ENCODE measurements at regions not wholly inside any gene's neighbourhood (a gene's known extent, or its start where the extent isn't known, plus 50 kb on each side); places are given as distances from the start of the nearest gene placed in this dataset.
A peak's percentile ranks its signal among the peaks of the same experiment; 100 is the strongest.
"Not testable (repeated sequence)": the region's sequence is repeated elsewhere in the genome, so short reads cannot be mapped to it uniquely, and the experiment has no call there.

DNA sequence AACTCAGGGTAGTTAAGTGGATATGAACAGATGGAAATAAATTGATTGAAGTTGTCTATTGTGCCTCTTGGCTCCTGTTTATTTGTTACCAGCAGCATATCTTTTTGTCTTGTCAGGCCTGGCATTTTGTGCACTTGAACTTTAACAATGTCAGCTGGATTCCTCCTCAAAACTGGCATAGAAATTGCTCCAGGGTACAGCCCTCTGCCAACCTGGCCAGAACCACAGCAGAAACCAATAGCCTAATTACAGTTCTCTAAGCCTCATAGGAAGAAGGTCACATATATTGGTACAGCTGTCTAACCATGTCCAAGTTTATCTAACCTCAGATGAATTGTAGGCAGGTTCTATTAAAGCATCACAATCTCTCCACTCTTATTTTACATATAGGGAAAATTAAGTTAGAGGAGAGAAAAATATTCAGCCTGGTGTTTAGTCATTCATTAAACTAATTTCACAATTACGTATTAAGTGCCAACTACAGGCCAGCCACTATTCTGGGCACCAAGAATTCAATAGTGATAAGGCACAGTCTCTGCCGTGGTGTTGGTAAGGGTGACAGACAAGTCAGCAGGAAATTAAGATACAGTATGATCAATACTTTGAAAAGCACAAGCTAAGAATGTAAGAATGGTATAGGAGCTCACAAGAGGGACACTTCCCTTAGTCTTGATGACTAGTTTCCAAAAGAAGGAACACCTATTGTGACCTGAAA is 452.9 kb upstream of the NECTIN3 start:
- DNase-seq: no peak

DNA sequence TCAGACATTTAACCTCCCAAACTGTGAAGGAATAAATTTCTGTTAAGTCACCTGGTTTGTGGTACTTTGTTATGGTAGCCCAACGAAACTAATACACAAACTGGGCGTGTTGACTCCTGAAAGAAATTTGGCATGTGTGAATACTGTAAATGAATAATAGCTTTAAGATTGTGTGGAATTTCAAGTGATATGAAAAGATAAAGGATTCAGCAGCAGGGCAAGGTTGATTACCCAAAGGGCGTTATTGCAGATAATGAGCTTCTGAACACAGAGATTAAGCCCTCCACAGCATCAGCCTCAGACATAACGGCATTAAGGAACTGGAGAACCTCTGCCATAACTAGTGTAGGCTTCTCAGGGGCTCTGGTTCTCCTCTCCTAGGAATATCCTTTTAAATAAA is 451.5 kb upstream of the NECTIN3 start:
- DNase-seq: no peak

DNA sequence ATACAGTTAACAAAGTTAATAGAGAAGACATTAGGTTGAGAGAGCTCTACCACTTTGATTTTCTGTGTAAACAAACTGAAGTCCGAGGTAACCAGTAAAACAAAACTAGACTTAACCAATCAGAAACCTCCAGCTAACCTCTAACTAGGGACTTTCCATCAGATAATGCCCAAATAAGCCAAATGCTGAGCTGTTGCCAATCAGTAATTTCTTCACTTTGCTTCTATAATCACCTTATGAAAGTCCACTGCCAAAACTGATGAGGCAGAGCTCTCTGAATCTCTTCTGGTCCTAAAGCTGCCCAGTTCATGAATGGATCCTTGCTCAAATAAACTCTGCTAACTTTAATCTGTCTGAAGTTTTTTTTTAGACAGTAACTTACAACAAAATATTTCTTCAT is 448.0 kb upstream of the NECTIN3 start:
- no peak for DNase-seq

DNA sequence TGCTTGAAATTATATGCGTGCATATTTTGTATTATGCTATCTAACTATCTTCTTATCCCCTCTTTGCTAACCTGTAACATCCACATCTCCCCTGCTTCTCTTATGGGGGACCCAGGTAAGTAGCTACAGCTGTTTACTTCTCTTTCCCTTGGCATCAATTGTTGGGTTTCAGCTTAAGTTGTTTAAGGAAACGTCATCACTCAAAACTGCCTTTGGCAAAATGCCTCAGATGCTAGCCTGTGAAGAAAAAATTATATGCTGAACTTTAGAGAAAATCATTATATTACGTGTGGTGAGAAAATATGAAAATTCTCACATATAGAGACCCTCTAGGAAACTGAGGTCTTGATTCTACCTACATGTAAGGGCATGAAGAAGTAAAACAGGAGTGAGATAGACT is 447.0 kb upstream of the NECTIN3 start:
- DNase-seq: peak; percentile 13 to 39

DNA sequence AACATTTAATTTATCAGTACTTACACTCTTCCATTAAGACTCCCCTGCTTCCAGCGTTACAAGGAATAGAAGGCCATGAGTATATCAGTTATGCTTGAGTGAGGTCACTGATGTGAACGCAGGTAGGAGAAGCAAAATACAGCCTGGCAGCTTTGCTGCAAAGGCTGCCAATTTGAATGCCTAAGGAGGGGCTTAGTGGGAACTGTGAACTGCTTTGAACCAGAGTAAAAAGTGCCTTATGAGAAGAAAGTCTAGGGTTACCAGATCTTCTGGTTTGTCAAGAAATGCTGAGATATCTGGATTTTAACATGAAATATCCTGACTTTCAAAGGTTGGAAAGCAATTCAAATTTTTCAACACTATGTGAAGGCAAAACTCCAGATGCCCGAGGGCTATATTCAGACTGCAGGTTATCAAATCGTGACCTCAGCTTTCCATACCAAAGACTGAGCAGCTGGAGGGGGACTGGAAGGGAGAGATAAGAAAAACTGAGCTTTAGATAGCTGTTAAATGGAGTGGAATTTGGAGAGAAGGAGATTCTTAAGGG is 446.3 kb upstream of the NECTIN3 start:
- DNase-seq: peak; percentile 42 to 60

DNA sequence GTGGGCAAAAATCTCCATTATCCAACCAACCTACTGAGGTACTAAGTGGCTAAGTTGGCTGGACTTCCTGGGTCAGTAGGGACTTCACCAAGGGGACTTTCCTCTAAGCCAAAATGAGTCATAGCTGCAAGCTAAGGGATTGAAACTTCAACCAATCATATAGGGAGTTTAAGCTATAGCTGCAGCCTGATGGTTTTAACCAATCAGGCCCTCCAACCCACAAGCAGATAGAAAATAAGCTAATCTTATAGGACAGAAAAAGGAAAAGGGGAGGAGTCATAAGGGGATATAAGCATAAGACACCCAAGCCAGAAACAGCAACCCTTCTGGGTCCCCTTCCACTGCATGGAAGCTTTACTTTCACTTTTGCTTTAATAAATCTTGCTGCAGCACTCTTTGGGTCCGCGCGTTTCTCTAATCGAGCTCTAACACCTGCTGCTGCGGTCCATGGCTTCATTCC is 444.9 kb upstream of the NECTIN3 start:
- DNase-seq: not testable (repeated sequence)

DNA sequence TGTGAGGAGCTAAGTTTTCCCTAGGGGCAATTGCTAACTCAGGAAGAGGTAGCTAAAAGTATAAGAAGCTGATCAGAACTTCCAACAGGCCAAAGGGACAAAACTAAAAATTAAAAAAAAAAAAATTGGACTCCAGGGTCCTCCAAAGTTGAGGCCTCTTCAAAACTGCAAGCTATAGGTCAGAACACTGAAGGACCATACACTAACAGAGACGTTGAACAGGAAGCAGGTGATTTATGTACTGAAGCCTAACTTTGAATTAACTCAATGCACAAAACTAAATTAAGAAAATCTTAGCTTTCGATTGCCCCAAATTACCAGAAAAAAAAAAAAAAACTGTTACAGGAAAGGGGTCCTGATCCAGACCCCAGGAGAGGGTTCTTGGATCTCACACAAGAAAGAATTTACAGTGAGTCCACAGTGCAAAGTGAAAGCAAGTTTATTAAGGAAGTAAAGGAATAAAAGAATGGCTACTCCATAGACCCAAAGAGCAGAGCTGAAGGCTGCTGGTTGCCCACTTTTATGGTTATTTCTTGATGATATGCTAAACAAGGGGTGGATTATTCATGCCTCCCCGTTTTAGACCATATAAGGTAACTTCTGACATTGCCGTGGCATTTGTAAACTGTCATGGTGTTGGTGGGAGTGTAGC is 442.8 kb upstream of the NECTIN3 start:
- no peak for DNase-seq

DNA sequence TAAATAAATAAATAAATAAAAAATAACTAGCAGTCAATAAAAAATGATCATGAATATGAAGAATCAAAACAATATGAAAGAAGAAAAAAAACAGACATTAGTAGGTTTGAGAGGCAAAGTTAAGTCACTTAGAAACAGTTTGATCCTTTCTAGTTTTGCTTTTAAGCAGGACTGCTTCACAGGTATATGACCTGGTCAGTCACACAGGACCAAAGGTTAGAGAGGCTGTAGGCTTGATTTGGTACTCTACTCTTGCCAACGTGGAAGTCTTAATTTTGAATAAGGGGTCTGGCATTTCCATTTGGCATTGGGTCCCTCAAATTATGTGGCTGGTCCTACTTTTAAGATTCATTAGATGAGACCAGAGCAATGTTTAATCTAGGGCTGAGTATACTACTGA is 441.7 kb upstream of the NECTIN3 start:
- DNase-seq: no peak

DNA sequence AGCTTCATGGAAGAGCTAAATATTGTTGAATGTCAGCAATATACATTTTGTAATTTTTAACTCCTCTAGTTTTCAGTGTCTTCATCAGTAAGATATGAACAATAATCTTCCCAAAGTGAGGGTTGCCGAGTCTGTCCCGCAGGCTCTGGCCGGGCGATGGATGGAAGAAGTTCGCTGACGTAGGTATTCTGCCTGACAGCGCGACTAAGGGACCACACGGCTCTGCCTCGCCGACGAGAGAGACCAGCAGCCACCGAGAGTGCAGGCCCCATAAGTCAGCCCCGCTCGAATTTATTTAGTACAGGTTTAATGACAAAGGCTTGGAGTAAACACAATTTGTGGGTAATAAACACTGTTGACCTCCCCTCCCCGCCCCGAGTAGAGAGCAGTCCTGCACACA is 427.4 kb upstream of the NECTIN3 start:
- no peak for DNase-seq

DNA sequence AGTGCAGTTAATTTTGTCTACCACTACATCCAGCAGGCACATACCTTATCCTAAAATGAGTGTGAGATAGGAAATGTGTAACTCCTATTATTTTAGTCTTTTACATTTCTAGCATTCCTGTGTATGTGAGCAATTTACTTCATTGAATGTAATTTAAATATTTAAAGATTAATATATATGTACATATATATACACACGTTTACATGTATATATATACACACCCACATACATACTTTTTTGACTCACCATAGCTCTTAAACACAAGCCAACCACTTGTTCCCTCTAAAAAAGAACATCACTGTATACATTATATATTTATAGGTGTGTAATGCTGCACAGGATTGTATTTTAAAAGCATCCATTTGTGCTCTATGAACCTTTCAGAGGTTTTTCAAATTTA is 425.6 kb upstream of the NECTIN3 start:
- DNase-seq: no peak

DNA sequence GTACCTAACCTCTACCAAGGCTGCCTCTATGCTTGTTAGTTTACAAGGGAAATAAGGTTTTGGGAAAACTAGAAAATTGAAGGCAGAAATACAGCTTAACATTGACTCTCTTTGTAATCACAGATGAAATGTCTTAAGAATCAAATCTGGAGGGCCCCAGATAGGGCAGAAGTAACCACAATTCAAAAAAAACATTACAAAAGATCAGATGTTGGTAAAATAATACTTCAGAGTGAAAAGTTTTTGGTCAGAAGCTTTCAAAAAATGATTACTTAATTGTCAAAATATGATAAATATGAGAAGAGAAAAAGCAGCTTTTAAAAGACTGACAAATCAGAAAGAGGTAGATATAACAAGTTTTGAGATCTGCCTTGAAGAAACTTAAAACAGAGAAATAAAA is 425.1 kb upstream of the NECTIN3 start:
- no peak for DNase-seq

DNA sequence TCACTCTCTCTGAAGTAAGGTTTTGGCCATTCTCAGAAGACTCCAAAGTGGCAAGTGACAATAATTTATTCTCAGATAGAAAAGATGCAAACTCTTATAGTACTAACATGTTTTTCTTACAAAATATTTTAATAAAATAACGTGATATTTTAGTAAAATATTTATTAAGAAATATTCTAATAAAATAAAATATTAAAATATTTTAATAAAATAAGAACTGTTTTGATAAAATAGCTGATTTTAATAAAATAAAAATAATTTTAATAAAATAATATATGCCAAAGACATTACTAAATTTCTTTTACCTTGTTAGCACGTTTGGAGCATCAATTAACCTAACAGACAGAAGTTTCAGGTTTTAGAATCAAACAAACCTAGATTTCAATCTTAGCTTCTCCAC is 424.0 kb upstream of the NECTIN3 start:
- DNase-seq: no peak

DNA sequence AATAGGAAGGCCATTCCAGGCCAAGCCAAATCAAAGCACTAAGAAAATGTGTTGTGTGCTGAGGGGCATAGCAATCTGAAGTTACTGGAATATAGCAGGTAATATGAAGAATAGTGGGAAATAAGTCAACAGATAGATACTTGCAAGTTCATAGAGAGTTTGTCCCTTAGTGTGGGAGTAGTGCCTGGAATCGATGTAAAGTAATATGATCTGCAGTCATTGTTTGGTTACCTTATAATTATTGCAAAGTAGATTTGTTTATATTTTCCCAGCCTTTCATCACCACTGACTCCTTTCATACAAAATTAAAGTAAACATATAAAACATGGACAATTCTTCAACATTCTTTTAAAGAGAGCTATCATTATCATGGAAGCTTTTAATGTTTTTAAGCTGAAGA is 420.9 kb upstream of the NECTIN3 start:
- no peak for DNase-seq

DNA sequence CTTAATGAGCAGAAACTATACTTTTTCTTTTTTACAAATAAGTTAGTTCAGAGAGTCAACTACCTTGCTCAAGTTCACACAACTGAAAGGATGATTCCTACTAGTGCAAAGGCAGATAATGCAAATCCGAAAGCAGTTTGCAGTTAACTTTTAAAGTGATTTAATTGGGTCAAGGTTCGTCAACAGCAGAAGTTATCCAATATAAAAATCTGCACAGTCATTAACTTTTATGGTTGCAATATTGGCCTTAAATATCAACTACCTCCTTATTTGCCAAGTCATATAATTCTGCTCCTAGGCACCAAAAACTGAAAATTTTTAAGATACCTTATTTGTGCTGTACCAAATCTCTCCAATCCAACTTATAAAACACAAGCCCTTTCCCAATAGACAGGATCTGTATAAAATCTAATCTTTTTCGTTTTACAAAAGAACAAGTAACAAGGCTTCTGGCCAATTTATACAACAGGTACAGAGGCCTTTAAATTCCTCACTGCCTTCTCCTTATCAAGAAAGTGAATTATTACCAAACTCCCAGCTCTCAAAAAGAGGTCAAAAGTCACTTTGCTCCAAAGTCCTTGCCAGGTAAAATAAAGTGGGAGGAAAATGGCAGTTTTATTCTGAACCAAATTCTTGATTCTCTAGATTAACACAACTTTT is 416.6 kb upstream of the NECTIN3 start:
- DNase-seq: no peak

DNA sequence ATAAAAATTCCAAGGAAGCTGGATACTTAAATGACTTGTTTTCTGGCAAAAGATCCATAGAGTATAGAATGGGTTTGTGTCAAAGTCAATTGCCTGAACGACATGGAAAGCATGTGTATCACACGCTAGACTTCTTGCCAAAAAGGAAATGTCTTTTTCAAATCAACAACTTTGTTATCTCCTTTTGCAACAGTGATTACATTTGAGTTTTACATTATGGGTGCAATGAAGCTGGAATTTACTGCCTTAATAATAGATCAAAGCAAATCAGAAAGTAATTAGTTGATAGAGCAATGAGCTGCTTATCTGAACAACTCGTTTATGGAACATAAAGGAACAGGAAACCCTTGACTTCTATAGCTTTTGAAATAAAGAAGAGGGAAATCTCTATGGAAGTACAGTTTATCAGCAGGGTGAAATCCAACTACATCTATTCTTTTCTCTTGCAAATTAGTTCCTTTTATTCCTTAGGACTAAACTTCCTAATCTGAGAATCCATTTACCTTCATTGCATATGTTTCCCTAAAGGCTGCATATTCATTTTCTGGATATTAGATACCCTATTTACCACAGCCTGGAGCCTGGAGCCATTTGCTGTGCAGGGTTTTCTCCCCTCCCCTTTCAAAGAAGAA is 415.1 kb upstream of the NECTIN3 start:
- DNase-seq: peak; percentile 76 to 89

DNA sequence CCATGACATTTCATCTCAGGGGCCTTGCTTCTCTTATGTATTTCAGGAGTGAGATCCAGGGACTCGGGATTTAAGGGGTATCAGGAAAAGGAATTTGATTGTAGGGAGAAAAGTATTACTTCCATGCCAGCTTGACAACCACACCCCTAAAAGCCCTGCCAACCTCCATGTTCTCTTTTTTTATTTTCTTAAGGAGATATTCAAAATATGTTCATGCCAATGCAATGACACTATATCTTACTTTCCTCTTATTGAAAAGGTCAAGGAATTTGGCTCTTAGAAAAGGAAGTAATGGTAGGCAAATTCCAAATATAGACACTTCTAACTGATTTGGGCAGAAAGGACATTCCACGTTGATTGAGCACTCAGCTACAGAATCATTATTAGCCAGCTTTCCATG is 407.5 kb upstream of the NECTIN3 start:
- DNase-seq: no peak

DNA sequence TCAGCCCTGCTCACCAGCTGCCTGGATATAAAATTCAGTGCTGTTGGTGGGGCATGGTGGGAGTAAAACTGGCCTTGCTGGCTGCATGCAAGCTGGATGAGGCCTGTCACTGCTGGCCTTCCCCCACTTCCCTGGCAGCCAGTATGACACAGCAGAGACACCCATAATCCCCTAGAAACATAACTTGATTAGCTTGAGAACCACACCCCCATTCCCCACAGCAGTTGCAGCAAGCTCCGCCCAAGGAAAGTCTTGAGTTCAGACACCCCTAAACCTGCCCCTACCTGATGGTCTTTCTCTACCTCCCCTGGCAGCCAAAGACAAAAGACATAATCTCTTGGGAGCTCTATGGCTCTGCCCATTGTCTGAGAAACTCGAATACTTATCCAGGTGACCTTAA is 405.1 kb upstream of the NECTIN3 start:
- DNase-seq: no peak

DNA sequence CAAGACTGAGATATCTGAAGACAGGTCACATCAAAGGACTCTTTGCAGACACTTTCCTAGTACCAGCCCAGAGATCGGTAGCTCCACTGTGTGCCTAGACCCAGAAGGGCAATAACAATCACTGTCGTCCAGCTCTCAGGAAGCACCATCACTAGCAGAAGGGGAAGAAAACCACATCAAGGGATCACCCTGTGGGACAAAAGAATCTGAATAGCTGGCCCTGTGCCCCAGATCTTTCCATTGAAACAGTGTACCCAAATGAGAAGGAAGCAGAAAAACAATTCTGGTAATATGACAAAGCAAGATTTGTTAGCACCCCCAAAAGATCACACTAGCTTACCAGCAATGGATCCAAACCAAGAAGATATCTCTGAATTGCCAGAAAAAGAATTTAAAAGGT is 404.4 kb upstream of the NECTIN3 start:
- DNase-seq: no peak

DNA sequence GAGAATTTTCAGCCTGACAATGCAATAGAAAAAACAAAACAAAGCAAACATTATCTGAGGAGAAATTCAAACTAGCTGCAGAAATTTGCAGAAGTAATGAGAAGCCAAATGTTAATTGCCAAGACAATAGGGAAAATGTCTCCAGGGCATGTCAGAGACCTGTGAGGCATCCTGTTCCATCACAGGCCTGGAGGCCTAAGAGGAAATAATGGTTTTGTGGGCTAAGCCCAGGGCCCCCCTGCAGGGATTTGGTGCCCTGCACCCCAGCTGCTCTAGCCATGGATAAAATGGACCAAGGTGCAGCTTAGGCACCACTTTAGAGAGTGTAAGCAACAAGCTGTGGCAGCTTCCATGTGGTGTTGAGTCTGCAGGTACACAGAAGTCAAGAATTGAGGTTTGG is 401.2 kb upstream of the NECTIN3 start:
- no peak for DNase-seq

DNA sequence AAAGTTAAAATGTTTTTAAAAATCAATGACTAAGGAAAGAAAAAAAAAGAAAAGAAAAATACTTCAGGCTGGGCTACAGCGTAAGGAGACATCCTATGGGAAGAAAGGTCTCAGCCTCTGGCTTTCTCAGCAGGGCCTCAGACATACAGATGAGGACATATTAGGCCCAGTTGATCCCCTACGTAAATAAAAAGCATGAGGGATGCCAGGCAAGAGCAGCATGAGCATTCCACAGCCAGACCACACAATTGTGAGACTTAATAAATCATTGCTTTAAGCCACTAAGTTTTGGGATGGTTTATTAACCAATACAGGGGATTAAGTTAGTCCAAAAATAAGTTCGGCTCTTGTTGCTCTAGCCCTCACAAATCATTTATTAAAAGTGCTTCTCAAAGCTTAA is 394.1 kb upstream of the NECTIN3 start:
- no peak for DNase-seq

DNA sequence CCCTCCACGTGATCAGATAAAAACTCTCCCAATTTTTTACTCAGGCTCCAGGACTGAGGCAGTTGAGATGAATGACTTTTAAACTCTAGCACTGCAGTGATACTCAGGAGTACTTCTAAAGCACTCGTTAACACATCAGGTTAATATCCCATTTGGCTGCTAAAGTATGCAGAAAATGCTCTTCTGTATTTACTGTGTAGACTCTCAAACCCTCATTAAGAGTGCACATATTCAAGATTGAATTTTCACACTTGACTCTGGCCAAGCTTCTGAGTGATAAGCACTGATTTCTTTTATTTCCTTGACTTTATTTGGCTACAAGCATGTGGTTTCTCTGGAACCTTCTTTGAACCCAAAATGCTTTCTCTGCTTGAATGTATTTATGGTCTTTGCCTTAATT is 392.3 kb upstream of the NECTIN3 start:
- DNase-seq: no peak

DNA sequence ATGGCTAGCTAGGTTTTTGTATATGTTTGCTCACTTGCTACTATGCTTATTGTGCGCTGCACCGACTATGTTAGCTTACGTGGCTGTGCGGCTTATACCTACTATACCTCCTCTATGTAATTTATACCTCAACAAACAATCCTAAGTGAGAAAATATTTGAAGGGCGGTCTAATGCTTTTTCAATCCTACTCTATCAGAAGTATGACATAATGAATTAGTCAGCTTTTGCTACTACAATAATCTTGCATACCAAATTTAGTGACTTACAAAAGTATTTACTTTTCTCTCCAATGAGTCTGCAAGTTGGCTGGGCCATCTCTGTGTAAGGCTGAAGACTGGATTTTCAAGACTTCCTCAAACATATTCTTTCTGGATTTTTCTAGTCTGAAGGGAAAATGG is 391.2 kb upstream of the NECTIN3 start:
- DNase-seq: no peak

DNA sequence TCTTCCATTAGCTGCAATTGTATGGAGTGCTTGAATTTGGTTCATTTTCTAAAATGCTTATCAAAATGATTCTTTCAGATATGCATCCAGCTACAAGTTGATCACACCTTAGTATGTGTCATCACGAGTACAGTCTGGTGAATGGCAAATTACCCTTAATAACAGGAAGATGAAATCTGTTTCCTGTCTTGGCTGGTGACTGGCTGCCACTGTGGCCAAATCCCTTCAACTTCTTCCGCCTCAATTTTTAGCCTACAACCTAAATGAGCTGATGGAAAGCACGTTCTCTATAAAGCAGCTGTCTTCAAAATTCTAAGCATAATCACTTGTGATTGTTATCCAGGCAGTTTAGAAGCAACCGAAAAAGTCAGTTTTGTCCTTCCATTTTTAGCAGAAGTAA is 387.1 kb upstream of the NECTIN3 start:
- DNase-seq: peak; percentile 33 to 37
